Stomach smooth muscle (tissue), 2 donors: ENCODE measurements at regions not wholly inside any gene's neighbourhood (a gene's known extent, or its start where the extent isn't known, plus 50 kb on each side); places are given as distances from the start of the nearest gene placed in this dataset.
"Not testable (repeated sequence)": the region's sequence is repeated elsewhere in the genome, so short reads cannot be mapped to it uniquely, and the experiment has no call there.

Source experiments
- H3K27ac ChIP-seq: one replicate; pipeline ENCODE4 v1.7.0; 2013; ENCODE audit warnings: mild to moderate bottlenecking, low read length, inconsistent platforms
- H3K27me3 ChIP-seq, 2 donors: one replicate each; pipeline ENCODE4 v1.7.0; 2013; ENCODE audit warnings: low read length in 2 of 2; ENCODE audit not compliant: insufficient read depth in 2 of 2, control insufficient read depth in 1 of 2
- H3K36me3 ChIP-seq, 2 donors: one replicate each; pipeline ENCODE4 v1.7.0; 2013; ENCODE audit warnings: low read length in 2 of 2; ENCODE audit not compliant: control insufficient read depth in 2 of 2, insufficient read depth in 2 of 2
- H3K4me1 ChIP-seq: one replicate; pipeline ENCODE4 v1.7.0; 2013; ENCODE audit warnings: low read length; ENCODE audit not compliant: control insufficient read depth, insufficient read depth
- H3K4me3 ChIP-seq, 2 donors: one replicate each; pipeline ENCODE4 v1.7.0; 2013; ENCODE audit warnings: low read length in 2 of 2
- H3K9ac ChIP-seq, 2 donors: one replicate each; pipeline ENCODE4 v1.7.0; 2013; ENCODE audit warnings: low read length in 2 of 2, mild to moderate bottlenecking in 1 of 2
- H3K9me3 ChIP-seq, 2 donors: one replicate each; pipeline ENCODE4 v1.7.0; 2013; ENCODE audit warnings: low read length in 2 of 2; ENCODE audit not compliant: control insufficient read depth in 2 of 2
- donor health status: healthy.
- donor health status: Pancreatic carcinoma.

DNA sequence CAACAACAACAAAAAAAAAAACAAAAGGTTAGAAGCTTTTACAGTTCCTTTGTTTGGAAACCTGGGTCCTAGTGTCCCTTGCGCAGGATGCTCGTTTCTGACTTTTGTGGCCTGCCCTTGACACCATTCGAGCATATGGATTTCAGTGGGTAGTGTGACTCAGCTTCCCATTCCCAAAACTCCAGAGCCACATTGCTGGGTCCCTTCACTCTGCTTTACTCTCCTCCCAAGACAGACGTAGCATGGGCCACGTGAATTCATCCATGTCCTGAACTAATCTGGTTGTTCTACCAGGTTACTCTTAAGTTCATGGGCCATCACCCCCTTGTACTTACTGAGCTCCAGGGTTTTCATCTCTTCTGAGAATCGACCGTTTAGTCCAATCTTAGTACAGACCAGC is 68.0 kb upstream of the MAX start:
- H3K36me3 ChIP-seq: no peaks in the 10 kb centered on the region
- H3K4me1 ChIP-seq: no peaks in the 10 kb centered on the region
- no peaks in the 10 kb centered on the region for H3K9me3 ChIP-seq
- H3K27ac ChIP-seq: no peak overlapping the region
- peaks cover 7 to 8% of the 10 kb centered on the region in 2 donors for H3K27me3 ChIP-seq
- H3K9ac ChIP-seq: no peak overlapping the region
- peak overlapping the region; percentile 43 to 65 for H3K4me3 ChIP-seq

DNA sequence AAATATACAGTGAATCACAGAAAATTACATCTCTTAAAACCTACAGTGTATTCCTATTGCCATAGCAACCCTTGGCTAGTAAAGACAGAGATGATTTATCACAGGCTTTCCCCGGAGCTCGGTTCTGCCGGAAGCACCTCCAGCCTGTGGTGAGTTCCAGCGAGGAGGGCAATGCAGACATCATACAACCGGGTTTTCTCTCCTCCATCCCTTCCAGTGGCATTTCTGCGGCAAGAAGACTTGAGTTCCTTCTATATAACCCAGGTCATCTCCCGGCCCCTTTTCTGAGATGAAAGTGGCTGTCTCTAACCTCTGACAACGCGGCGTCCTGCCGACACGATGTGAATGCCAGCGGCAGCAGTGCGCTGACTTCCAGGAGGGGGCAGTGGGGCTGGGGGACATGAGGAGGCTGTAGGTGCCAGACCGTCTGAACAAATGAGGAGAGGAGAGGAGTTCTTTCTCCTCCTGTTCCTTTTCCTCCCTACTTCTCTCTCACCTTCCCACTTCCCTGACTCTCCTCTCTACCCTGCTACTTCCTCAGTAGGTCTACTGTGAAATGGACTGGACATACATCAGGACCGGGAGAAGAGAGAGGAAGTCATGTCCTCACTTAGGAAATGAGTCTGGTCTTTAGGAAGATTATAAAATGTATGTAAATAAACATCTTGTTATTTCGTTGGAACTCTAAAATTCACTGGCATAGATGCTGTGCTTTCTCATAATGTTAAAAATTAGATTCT is 68.6 kb upstream of the MAX start:
- Histone ChIP-seq H3K9ac (peak overlapping the region; percentile 21 to 31), H3K4me1 (no peaks in the 10 kb centered on the region), H3K27me3 (peaks cover 7 to 8% of the 10 kb centered on the region in 2 donors), H3K9me3 (no peaks in the 10 kb centered on the region), H3K36me3 (no peaks in the 10 kb centered on the region), H3K27ac (no peak overlapping the region), H3K4me3 (peak overlapping the region; percentile 43 to 65)

GRCh38 chr14:65173973-65174693 is 71.8 kb upstream of the MAX start:
- H3K9me3 ChIP-seq: no peaks in the 10 kb centered on the region
- H3K4me1 ChIP-seq: no peaks in the 10 kb centered on the region
- H3K36me3 ChIP-seq: no peaks in the 10 kb centered on the region
- H3K4me3 ChIP-seq: no peak overlapping the region
- H3K27ac ChIP-seq: no peak overlapping the region
- no peak overlapping the region for H3K9ac ChIP-seq
- peaks cover 7 to 8% of the 10 kb centered on the region in 2 donors for H3K27me3 ChIP-seq

DNA sequence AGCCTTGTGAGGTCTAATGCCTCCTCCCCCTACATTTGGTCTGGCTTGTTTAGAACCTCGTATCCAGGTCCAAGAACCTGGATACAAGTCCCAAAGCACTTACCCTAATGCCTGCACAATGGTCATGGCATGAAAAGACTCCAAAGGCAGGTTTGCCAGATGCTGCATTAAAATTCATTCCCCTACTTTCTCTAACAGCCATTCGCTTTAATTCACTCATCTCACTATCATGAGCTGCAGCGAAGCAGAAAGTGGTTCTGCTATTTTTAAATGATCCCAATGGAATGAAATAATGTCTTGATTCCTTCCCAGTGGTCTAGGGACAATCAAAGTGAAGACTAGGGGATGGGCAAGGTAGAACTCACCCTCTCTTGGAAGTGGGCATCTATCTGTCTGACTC is 72.5 kb upstream of the MAX start:
- no peak overlapping the region for H3K4me3 ChIP-seq
- H3K27me3 ChIP-seq: peaks cover 7 to 8% of the 10 kb centered on the region in 2 donors
- no peaks in the 10 kb centered on the region for H3K4me1 ChIP-seq
- no peak overlapping the region for H3K27ac ChIP-seq
- H3K36me3 ChIP-seq: no peaks in the 10 kb centered on the region
- H3K9ac ChIP-seq: no peak overlapping the region
- no peaks in the 10 kb centered on the region for H3K9me3 ChIP-seq

- Histone ChIP-seq H3K4me3 (no peak overlapping the region), H3K27ac (no peak overlapping the region), H3K27me3 (no peaks in the 10 kb centered on the region), H3K9ac (no peak overlapping the region), H3K9me3 (peaks cover 0 to 6% of the 10 kb centered on the region in 2 donors), H3K36me3 (no peaks in the 10 kb centered on the region), H3K4me1 (no peaks in the 10 kb centered on the region)
Observed at GRCh38 chr14:65177551-65177950, 75.2 kb upstream of the MAX start.

DNA sequence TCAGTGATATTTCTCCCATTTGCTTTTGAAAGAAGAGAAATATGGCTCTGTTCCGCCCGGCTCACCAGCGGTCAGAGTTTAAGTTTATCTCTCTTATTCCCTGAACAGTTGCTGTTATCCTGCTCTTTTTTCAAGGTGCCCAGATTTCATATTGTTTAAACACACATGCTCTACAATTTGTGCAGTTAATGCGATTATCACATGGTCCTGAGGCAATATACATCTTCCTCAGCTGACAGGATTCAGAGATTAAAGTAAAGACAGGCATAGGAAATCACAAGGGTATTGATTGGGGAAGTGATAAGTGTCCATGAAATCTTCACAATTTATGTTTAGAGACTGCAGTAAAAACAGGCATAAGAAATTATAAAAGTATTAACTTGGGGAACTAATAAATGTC is 76.9 kb upstream of the MAX start:
- H3K4me3 ChIP-seq, H3K27ac ChIP-seq, H3K9ac ChIP-seq, H3K27me3 ChIP-seq, H3K36me3 ChIP-seq, H3K4me1 ChIP-seq, H3K9me3 ChIP-seq: not testable (repeated sequence)

GRCh38 chr14:65179918-65180724 is 77.8 kb upstream of the MAX start:
- Histone ChIP-seq H3K4me3 (no peak overlapping the region), H3K9ac (no peak overlapping the region), H3K27ac (no peak overlapping the region)

GRCh38 chr14:65180725-65181025 is 78.4 kb upstream of the MAX start:
- Histone ChIP-seq H3K9me3 (peaks cover 0 to 8% of the 10 kb centered on the region in 2 donors), H3K9ac (no peak overlapping the region)

More at GRCh38 chr14:65179918-65180724, 77.8 kb upstream of the MAX start:
- no peaks in the 10 kb centered on the region for H3K4me1 ChIP-seq
- no peaks in the 10 kb centered on the region for H3K36me3 ChIP-seq
- H3K27me3 ChIP-seq: no peaks in the 10 kb centered on the region
- H3K9me3 ChIP-seq: peaks cover 0 to 8% of the 10 kb centered on the region in 2 donors

DNA sequence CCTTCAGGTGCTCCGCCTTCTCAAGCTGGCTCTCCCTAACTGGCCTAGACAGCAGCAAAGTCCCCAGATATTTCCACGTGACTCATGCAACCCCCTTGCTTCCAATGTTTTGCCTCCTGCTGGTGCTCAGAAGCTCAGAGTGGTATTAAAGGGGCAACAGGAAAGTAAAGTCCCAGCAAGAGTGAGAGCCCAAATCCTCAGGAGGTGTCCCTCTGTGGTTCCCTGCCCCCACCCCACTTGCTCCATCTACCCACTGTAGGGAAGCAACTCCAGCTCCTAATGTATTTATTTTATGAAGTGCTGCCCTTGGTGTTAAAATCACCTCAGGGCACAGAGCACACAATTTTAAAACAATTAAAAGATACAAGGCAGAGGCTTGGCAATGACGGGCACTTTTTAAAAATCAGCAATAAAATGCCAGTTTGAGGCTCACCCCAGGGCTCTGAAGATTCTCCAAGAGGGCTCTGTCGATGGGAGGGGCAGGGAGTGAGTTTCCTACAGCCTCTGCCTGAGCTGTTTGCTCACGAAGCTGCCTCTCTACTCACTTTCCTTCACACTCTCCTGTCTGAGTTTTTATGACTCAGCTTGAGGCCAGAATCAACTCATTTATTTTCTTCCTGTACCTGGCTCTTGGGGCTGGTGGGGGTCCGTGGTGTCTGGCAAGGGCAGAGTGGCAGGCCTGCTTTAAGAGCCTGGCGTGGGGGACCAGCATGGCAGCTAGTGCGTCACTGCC is 81.9 kb upstream of the MAX start:
- peaks cover 0 to 8% of the 10 kb centered on the region in 2 donors for H3K9me3 ChIP-seq
- H3K27me3 ChIP-seq: peaks cover 3 to 5% of the 10 kb centered on the region in 2 donors
- H3K36me3 ChIP-seq: no peaks in the 10 kb centered on the region
- H3K4me3 ChIP-seq: no peak overlapping the region
- no peak overlapping the region for H3K27ac ChIP-seq
- no peaks in the 10 kb centered on the region for H3K4me1 ChIP-seq
- no peak overlapping the region for H3K9ac ChIP-seq

More at GRCh38 chr14:65180725-65181025, 78.4 kb upstream of the MAX start:
- H3K4me1 ChIP-seq: no peaks in the 10 kb centered on the region
- peaks cover 0 to 2% of the 10 kb centered on the region in 2 donors for H3K27me3 ChIP-seq
- H3K36me3 ChIP-seq: no peaks in the 10 kb centered on the region
- no peak overlapping the region for H3K27ac ChIP-seq
- H3K4me3 ChIP-seq: no peak overlapping the region

- Histone ChIP-seq H3K27ac (no peak overlapping the region), H3K9me3 (peaks cover 0 to 8% of the 10 kb centered on the region in 2 donors), H3K4me3 (no peak overlapping the region), H3K9ac (no peak overlapping the region), H3K4me1 (no peaks in the 10 kb centered on the region), H3K36me3 (no peaks in the 10 kb centered on the region), H3K27me3 (peaks cover 3 to 5% of the 10 kb centered on the region in 2 donors)
Observed at GRCh38 chr14:65185829-65186228, 83.5 kb upstream of the MAX start.
